HAP-1 (cell line): ENCODE measurements at regions not wholly inside any gene's neighbourhood (a gene's known extent, or its start where the extent isn't known, plus 50 kb on each side); places are given as distances from the start of the nearest gene placed in this dataset.

Experiments
- DNase-seq, 2 experiments: peaks; one replicate each; pipeline ENCODE4 v3.0.0-alpha.2; 2016 to 2020; ENCODE audit warnings: low spot score in 2 of 2
- H3K27me3 ChIP-seq: fragments of 250-450 bp; sonication (Bioruptor Pico); 2 replicates; pipeline ENCODE4 v1.5.1; 2020; ENCODE audit warnings: low read depth, mild to moderate bottlenecking, moderate library complexity
- H3K36me3 ChIP-seq: fragments of 250-450 bp; sonication (Bioruptor Pico); replicated peaks from 2 replicates; pipeline ENCODE4 v1.5.1; 2020; ENCODE audit warnings: mild to moderate bottlenecking
- H3K4me1 ChIP-seq: fragments of 250-450 bp; sonication (Bioruptor Pico); 2 replicates; pipeline ENCODE4 v1.5.1; 2020; ENCODE audit warnings: mild to moderate bottlenecking
- H3K4me3 ChIP-seq: fragments of 250-450 bp; sonication (Bioruptor Pico); 2 replicates; pipeline ENCODE4 v1.5.1; 2020; ENCODE audit warnings: mild to moderate bottlenecking, moderate library complexity
- H3K9me3 ChIP-seq: fragments of 250-450 bp; sonication (Bioruptor Pico); 2 replicates; pipeline ENCODE4 v1.5.1; 2020; ENCODE audit warnings: mild to moderate bottlenecking, moderate library complexity
- in situ Hi-C: fragments of 300-500 bp; cut with MboI; formaldehyde crosslinking; loops from 3 replicates; pipeline ENCODE4 v1.14.3; 2020; ENCODE audit warnings: low sequenced_read_pairs, inconsistent platforms, mixed read lengths

- Histone ChIP-seq H3K4me3 (no peak overlapping the region), H3K36me3 (no peaks in the 10 kb centered on the region), H3K27me3 (no peaks in the 10 kb centered on the region), H3K4me1 (no peaks in the 10 kb centered on the region), H3K9me3 (no peaks in the 10 kb centered on the region)
- in situ Hi-C loops: no loop called here
- DNase-seq: no peak
Measured at GRCh38 chr9:12094046-12094445, 599.1 kb upstream of the TYRP1 start.

- no peak overlapping the region for H3K4me3 ChIP-seq
- H3K27me3 ChIP-seq: no peaks in the 10 kb centered on the region
- no peak for DNase-seq
- no peaks in the 10 kb centered on the region for H3K9me3 ChIP-seq
- H3K4me1 ChIP-seq: no peaks in the 10 kb centered on the region
- in situ Hi-C loops: no loop called here
- no peaks in the 10 kb centered on the region for H3K36me3 ChIP-seq
Measured at GRCh38 chr9:12095931-12096330, 597.3 kb upstream of the TYRP1 start.

- DNase-seq: no peak
- no peaks in the 10 kb centered on the region for H3K36me3 ChIP-seq
- H3K4me1 ChIP-seq: no peaks in the 10 kb centered on the region
- H3K27me3 ChIP-seq: no peaks in the 10 kb centered on the region
- no peak overlapping the region for H3K4me3 ChIP-seq
- in situ Hi-C loops: no loop called here
- no peaks in the 10 kb centered on the region for H3K9me3 ChIP-seq
Measured at GRCh38 chr9:12133416-12133815, 559.8 kb upstream of the TYRP1 start.

- no peak overlapping the region for H3K4me3 ChIP-seq
- no peaks in the 10 kb centered on the region for H3K9me3 ChIP-seq
- no peaks in the 10 kb centered on the region for H3K4me1 ChIP-seq
- DNase-seq: no peak
- H3K36me3 ChIP-seq: no peaks in the 10 kb centered on the region
- H3K27me3 ChIP-seq: no peaks in the 10 kb centered on the region
- in situ Hi-C loops: no loop called here
Measured at GRCh38 chr9:12141422-12141821, 551.8 kb upstream of the TYRP1 start.

GRCh38 chr9:12155401-12156134 lies 537.6 kb upstream of the TYRP1 start:
- DNase-seq: no peak
- Histone ChIP-seq H3K9me3 (no peaks in the 10 kb centered on the region), H3K36me3 (no peaks in the 10 kb centered on the region), H3K4me3 (no peak overlapping the region), H3K4me1 (no peaks in the 10 kb centered on the region), H3K27me3 (no peaks in the 10 kb centered on the region)
- in situ Hi-C loops: no loop called here

GRCh38 chr9:12162181-12162815 lies 530.9 kb upstream of the TYRP1 start:
- no peak for DNase-seq
- Histone ChIP-seq H3K27me3 (no peaks in the 10 kb centered on the region), H3K4me1 (no peaks in the 10 kb centered on the region), H3K36me3 (no peaks in the 10 kb centered on the region), H3K4me3 (no peak overlapping the region), H3K9me3 (no peaks in the 10 kb centered on the region)
- in situ Hi-C loops: no loop called here

GRCh38 chr9:12163723-12164458 lies 529.3 kb upstream of the TYRP1 start:
- H3K36me3 ChIP-seq: no peaks in the 10 kb centered on the region
- in situ Hi-C loops: no loop called here
- no peaks in the 10 kb centered on the region for H3K27me3 ChIP-seq
- no peak overlapping the region for H3K4me3 ChIP-seq
- H3K4me1 ChIP-seq: no peaks in the 10 kb centered on the region
- no peaks in the 10 kb centered on the region for H3K9me3 ChIP-seq
- no peak for DNase-seq

- Histone ChIP-seq H3K27me3 (no peaks in the 10 kb centered on the region), H3K4me3 (no peak overlapping the region), H3K36me3 (no peaks in the 10 kb centered on the region), H3K9me3 (no peaks in the 10 kb centered on the region), H3K4me1 (no peaks in the 10 kb centered on the region)
- DNase-seq: no peak
- in situ Hi-C loops: no loop called here
Measured at GRCh38 chr9:12166518-12166917, 526.7 kb upstream of the TYRP1 start.

- Histone ChIP-seq H3K9me3 (no peaks in the 10 kb centered on the region), H3K4me1 (no peaks in the 10 kb centered on the region), H3K36me3 (no peaks in the 10 kb centered on the region), H3K27me3 (no peaks in the 10 kb centered on the region), H3K4me3 (no peak overlapping the region)
- DNase-seq: no peak
- in situ Hi-C loops: no loop called here
Measured at GRCh38 chr9:12170456-12170855, 522.7 kb upstream of the TYRP1 start.

- Histone ChIP-seq H3K27me3 (no peaks in the 10 kb centered on the region), H3K9me3 (no peaks in the 10 kb centered on the region), H3K4me1 (no peaks in the 10 kb centered on the region; the same call in 1 of the 2 replicates), H3K4me3 (no peak overlapping the region), H3K36me3 (no peaks in the 10 kb centered on the region)
- no peak for DNase-seq
- in situ Hi-C loops: no loop called here
Measured at GRCh38 chr9:12178634-12179033, 514.6 kb upstream of the TYRP1 start.

GRCh38 chr9:12182806-12183205 lies 510.4 kb upstream of the TYRP1 start:
- Histone ChIP-seq H3K36me3 (no peaks in the 10 kb centered on the region), H3K9me3 (no peaks in the 10 kb centered on the region), H3K27me3 (no peaks in the 10 kb centered on the region), H3K4me3 (no peak overlapping the region), H3K4me1 (no peaks in the 10 kb centered on the region; the same call in 1 of the 2 replicates)
- in situ Hi-C loops: no loop called here
- DNase-seq: no peak

GRCh38 chr9:12183321-12183720 lies 509.9 kb upstream of the TYRP1 start:
- Histone ChIP-seq H3K4me1 (no peaks in the 10 kb centered on the region; the same call in 1 of the 2 replicates), H3K36me3 (no peaks in the 10 kb centered on the region), H3K27me3 (no peaks in the 10 kb centered on the region), H3K4me3 (no peak overlapping the region), H3K9me3 (no peaks in the 10 kb centered on the region)
- DNase-seq: no peak
- in situ Hi-C loops: no loop called here

GRCh38 chr9:12185856-12186255 lies 507.3 kb upstream of the TYRP1 start:
- no peak for DNase-seq
- no peak overlapping the region for H3K4me3 ChIP-seq
- no peaks in the 10 kb centered on the region for H3K27me3 ChIP-seq
- no peaks in the 10 kb centered on the region for H3K36me3 ChIP-seq
- no peaks in the 10 kb centered on the region; the same call in 1 of the 2 replicates for H3K4me1 ChIP-seq
- no peaks in the 10 kb centered on the region for H3K9me3 ChIP-seq
- in situ Hi-C loops: no loop called here

- no peak for DNase-seq
- Histone ChIP-seq H3K27me3 (no peaks in the 10 kb centered on the region), H3K4me3 (no peak overlapping the region), H3K9me3 (no peaks in the 10 kb centered on the region), H3K4me1 (no peaks in the 10 kb centered on the region), H3K36me3 (no peaks in the 10 kb centered on the region)
- in situ Hi-C loops: no loop called here
Measured at GRCh38 chr9:12191630-12192029, 501.6 kb upstream of the TYRP1 start.
